ENCODE measurements at regions not wholly inside any gene's neighbourhood (a gene's known extent, or its start where the extent isn't known, plus 50 kb on each side); places are given as distances from the start of the nearest gene placed in this dataset.

DNA sequence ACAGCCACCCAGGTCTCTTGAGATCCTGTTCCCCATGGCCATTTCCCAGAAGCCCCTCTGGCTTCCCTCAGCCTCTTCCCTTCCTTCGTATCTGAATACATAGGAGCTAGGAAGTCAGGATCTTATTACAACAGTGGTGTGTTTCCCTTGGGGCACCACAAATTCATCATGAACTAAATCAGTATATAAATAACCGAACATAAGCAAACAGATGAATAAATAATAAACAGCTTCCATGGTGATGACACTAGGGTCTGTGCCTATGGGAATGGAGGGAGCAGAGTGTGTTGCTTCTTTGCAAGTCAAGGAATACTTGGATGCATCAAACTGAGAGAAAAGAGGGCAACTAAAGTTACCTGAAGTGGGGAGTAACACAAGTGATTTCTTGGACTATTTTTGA, 527.6 kb downstream of the LMO7 start:
- TF ChIP-seq, protein P1, sequence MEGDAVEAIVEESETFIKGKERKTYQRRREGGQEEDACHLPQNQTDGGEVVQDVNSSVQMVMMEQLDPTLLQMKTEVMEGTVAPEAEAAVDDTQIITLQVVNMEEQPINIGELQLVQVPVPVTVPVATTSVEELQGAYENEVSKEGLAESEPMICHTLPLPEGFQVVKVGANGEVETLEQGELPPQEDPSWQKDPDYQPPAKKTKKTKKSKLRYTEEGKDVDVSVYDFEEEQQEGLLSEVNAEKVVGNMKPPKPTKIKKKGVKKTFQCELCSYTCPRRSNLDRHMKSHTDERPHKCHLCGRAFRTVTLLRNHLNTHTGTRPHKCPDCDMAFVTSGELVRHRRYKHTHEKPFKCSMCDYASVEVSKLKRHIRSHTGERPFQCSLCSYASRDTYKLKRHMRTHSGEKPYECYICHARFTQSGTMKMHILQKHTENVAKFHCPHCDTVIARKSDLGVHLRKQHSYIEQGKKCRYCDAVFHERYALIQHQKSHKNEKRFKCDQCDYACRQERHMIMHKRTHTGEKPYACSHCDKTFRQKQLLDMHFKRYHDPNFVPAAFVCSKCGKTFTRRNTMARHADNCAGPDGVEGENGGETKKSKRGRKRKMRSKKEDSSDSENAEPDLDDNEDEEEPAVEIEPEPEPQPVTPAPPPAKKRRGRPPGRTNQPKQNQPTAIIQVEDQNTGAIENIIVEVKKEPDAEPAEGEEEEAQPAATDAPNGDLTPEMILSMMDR (IDR thresholded peaks at IDR 0.05; ENCODE audit: unreplicated experiment) = no peak
- Mint-ChIP-seq H3K9me3 (ENCODE audit: low read depth) (peaks cover 3% of the 10 kb centered on the region), H3K36me3 (ENCODE audit: insufficient read depth) (no peaks in the 10 kb centered on the region), H3K4me1 (ENCODE audit: low read depth) (peaks cover 5% of the 10 kb centered on the region), H3K27ac (no peak overlapping the region), H3K4me3 (ENCODE audit: low read depth) (no peak overlapping the region), H3K27me3 (no peaks in the 10 kb centered on the region)
- no peak for DNase-seq (ENCODE audit: low spot score, unreplicated experiment)

DNA sequence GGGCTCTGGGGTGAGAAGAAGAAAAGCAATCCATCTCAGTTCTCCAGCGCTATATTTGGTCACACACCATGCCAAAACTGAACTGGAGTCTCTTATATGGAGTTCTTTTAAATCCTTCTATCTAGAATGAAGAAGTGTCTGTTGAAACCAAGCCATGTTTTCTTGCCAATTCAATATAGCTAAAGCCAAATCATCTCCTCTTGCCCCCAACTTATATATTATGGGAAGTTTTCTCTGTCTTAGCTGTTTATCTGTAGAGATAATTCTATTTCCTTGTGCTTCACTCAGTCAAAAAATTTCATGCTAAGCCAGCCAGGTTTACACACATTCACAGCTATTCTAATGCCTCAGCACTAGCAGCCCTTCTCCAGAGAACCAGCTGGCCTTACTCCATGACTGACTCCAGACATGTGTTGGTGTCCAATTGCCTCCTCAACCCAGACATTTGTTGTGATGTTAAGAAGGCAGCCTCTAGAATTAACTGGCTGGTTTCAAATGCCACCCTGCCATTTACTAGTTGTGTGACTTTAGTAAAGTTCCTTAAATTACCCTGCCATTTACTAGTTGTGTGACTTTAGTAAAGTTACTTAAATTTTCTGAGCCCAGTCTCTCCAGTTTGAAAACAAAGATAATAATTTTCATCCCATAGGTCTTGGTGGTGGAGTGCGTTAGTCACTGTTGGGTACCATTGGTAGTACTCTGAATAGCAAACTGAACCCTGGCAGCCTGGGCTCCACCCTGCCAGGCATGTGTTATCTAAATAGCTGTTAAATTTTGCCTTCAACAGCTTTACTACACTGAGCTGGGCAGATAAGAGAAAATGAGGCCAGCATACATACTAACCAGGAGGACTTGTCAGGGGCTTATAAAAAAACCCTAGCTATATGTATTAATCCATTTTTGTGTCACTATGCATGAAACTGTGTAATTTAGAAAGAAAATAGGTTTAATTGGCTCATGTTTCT, 525.1 kb downstream of the LMO7 start:
- Mint-ChIP-seq H3K4me3 (ENCODE audit: low read depth) (no peak overlapping the region), H3K36me3 (ENCODE audit: insufficient read depth) (no peaks in the 10 kb centered on the region), H3K4me1 (ENCODE audit: low read depth) (peaks cover 5% of the 10 kb centered on the region), H3K27ac (no peak overlapping the region), H3K27me3 (no peaks in the 10 kb centered on the region), H3K9me3 (ENCODE audit: low read depth) (no peaks in the 10 kb centered on the region)
- no peak for DNase-seq (ENCODE audit: low spot score, unreplicated experiment)
- TF ChIP-seq, protein P1 (IDR thresholded peaks at IDR 0.05; ENCODE audit: unreplicated experiment) = no peak

DNA sequence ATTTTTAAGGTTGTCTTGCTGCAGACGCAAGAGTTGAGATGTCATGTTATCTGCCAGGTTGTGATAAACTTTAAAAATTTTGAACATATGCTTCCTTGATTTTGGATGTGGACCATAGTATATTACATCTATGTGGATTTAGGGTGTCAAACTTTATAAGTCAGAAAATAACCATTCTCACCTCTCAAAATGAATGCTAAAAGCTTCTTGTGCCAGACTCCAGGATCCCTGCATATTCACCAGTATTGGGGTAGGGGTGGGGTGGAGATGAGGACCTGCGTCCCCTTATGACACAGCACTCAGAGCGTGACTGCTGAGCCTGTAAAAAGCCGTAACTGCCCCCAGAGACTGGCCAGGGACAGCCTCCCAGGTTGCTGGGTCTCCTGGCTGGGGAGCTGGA, 524.4 kb downstream of the LMO7 start:
- no peak overlapping the region for H3K4me3 Mint-ChIP-seq (ENCODE audit: low read depth)
- H3K4me1 Mint-ChIP-seq (ENCODE audit: low read depth) = peaks cover 4% of the 10 kb centered on the region
- TF ChIP-seq, protein P1 (IDR thresholded peaks at IDR 0.05; ENCODE audit: unreplicated experiment) = no peak
- no peak overlapping the region for H3K27ac Mint-ChIP-seq
- no peak for DNase-seq (ENCODE audit: low spot score, unreplicated experiment)
- no peaks in the 10 kb centered on the region for H3K36me3 Mint-ChIP-seq (ENCODE audit: insufficient read depth)
- no peaks in the 10 kb centered on the region for H3K9me3 Mint-ChIP-seq (ENCODE audit: low read depth)
- H3K27me3 Mint-ChIP-seq = no peaks in the 10 kb centered on the region

DNA sequence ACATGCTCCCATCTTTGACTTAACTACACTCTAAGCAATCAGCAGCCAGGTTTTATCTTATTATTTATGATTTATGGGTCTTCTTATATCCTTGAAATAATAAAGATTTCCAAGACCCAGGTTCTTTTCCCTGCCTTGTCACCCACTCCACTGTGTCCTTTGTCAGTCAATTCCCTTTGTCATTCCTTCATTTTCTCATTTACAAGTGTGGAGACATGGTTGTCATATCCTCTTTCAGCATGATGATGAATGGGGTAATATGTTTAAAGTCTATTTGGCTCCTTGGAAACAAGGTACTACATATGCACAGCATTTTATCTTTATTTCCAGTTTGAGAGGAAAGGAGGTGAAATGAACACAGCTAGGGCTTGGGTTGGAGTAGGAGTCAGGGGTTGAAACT, 521.8 kb downstream of the LMO7 start:
- DNase-seq (ENCODE audit: low spot score, unreplicated experiment) = no peak
- Mint-ChIP-seq H3K4me1 (ENCODE audit: low read depth) (no peaks in the 10 kb centered on the region), H3K27me3 (no peaks in the 10 kb centered on the region), H3K36me3 (ENCODE audit: insufficient read depth) (no peaks in the 10 kb centered on the region), H3K27ac (no peak overlapping the region), H3K4me3 (ENCODE audit: low read depth) (no peak overlapping the region), H3K9me3 (ENCODE audit: low read depth) (no peaks in the 10 kb centered on the region)
- TF ChIP-seq, protein P1 (IDR thresholded peaks at IDR 0.05; ENCODE audit: unreplicated experiment) = no peak

DNA sequence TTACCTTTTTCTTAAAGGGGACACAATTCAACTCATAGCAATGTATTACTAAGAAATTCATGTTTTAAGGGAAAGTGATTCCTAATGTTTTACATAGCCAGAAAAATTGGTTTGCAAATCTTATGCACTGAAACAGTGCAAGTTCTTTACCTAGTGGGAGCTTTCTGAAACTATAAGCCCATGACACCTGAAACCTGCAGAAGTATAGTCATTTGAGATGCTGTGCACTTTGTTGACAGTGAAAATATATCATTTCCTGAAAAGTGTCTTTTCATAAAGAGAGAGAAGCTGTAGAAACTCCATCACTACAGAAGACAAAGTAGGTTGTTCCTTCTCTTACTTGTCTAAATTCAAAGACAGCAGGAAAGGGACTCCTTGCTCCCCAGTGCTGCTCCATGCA, 517.1 kb downstream of the LMO7 start:
- Mint-ChIP-seq H3K27me3 (no peaks in the 10 kb centered on the region), H3K36me3 (ENCODE audit: insufficient read depth) (no peaks in the 10 kb centered on the region)

More for the DNA sequence above, 517.1 kb downstream of the LMO7 start:
- Mint-ChIP-seq H3K4me1 (ENCODE audit: low read depth) (peaks cover 1% of the 10 kb centered on the region), H3K9me3 (ENCODE audit: low read depth) (no peaks in the 10 kb centered on the region), H3K4me3 (ENCODE audit: low read depth) (no peak overlapping the region), H3K27ac (no peak overlapping the region)
- no peak for DNase-seq (ENCODE audit: low spot score, unreplicated experiment)
- TF ChIP-seq, protein P1 (IDR thresholded peaks at IDR 0.05; ENCODE audit: unreplicated experiment) = no peak
